ENCODE measurements at regions not wholly inside any gene's neighbourhood (a gene's known extent, or its start where the extent isn't known, plus 50 kb on each side); places are given as distances from the start of the nearest gene placed in this dataset.

DNA sequence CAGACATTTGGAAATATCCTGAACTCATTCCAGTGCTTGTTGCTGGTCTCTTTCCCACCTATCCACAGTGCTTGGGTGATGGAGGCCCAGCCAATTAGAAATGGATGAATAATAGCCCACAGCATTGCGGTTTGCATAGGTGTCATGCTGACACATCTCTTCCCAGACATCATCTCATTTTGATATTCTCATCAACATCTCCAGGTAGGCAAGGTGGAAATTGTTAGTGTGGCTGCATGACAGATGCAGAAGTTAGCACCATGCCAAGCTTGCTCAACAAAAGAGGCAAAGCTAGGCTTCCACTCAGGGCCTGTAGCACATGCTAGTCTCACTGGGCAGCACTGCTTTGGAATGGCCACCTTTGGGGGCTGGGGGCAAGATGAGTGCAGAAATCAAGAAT lies 1118.9 kb downstream of the VRK1 start:
- no peak for DNase-seq

DNA sequence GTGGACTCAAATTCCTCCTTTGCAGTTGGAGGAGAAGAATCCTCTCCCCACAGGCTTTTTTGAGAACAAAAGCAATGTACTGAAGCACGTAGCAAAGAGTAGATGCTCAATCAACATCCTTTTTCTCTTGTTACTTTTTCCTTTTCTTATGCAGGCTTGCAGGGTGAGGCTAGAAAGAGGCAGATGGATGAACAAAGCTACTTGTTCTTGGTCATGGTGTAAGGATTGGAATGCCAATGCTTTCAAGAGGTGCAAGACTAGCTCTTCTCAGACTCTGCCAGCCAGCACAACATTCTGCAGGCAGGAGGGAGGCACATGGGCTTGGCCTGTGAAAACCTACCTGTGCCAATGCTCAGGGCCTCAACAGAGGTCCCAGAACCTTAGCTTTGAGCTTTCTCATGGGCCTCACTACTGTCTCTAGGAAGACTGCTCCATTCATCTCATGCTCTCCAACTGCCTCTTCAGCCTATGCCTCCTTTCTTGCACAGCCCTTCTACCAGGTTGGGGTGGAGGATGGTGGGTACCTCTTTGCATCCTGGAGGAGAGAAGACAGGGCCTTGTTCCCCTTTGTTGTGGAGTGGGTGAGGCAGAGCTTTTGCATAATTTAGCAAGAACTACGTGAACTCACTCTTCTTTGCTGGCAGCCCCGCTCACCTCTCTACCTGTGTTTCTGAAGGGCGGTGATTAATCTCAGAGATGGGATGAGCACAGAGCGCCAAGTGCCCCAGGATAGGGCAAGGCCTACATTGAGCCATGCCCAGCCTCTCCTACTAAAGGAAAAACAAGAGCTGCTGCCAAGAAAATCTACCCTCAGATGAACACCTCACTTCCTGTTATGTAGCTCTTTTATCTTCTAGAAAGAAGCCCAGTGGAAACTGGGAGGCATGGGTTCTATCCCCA lies 1119.7 kb downstream of the VRK1 start:
- no peak for DNase-seq

DNA sequence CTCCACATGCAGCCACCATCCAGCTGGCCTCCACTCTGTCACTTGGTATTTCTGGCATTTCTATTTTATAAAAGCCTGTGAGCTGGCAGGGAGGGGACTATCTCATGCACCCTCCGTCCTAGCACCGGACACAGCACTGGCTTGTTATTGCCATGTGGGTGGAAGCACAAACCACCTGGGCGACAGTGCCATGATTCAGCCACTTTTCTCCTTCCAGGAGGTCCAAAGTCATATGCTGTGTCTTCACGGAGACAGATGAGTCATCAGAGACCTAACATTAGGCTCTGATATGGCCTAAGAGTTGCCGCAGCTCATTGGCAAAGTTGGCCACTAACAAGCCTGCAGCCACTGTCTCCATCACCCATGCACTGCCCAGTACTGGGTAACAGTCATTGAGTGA lies 1123.0 kb downstream of the VRK1 start:
- no peak for DNase-seq

DNA sequence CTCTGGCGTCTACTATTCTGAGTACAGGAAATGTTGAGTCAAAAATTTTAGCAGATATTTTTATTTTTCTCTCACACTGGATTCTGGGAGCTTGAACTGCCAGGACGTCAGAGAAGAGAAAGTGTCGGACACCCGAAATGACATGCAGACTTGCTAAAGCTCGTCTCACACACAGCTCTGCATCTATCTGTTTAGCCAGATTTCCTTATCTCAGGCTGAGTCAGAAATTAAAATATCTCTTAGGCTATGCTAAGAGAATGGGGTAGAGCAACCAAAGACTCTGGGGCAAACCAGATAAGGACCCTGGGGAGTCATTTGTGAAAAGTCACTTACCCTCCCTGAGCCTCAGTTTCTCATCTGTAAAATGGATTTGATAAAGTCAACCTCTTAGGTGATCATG lies 1124.1 kb downstream of the VRK1 start:
- no peak for DNase-seq

DNA sequence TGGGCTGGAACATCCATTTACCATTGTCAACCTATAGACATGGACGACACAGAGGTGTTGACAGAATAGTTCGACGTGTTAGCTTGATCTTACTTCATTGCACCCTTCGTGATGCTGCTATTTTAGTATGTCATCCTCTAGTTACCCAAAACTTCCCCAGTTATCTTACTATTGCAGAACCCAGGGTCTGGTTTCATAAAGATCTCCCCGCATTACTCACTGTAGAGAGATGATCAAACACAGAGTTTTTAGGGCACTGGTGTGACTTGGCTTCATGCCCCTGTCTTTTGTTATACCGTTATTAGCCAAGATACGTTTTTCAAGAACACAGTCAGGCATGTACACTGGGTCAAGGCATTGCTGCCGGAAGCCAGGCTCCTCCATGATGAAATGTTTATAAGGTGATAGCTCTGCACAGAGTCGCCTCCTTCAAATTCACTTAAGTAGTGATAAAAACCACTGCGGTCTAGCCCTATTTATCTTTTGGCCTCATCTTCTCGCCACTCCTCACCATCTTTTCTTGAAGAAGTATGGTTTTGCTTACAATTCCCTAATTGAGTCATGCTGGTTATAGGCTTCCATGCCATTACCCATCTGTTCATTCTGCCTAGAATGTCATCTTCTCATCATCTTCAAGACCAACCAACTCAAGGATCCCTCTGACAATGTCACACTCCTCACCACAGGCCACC lies 1127.9 kb downstream of the VRK1 start:
- no peak for DNase-seq

DNA sequence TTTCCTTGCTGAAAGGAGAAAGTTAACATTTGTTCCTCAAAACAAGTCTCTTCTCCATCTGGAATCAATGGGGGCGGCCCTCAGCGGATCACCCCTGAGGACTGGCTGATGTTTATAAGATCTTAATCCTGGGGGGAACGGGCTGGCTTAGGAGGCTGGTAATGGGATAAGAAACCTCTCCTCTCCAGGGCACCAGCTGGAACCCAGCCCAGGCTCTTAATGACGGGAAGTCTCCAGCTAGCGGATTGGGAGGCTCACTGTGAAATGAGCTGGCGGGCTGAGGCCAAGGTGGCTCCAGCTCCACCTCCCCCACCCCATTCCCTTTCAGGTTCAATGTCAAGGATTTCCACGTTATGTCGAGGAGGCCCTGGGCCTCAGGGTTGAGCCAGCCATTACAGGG lies 1133.0 kb downstream of the VRK1 start:
- no peak for DNase-seq

DNA sequence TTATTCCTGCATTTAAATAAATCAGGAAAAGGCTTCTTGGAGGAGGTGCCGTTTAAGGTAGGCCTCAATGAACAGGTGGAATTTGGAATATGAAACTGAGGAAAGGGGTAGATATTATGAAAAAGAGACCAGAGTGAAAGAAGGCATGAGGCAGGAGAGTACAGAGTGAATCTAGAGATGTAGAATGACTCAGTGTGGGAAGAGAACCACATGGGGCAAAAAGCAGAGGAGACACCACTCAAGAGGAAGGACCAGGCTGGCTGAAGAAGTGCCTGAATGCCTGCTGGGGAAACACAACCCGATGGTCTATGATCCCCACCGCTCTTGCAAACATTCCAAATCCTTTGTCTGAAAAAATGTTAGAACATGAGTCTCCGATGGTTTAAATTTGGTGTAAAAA lies 1134.1 kb downstream of the VRK1 start:
- DNase-seq, result no peak

DNA sequence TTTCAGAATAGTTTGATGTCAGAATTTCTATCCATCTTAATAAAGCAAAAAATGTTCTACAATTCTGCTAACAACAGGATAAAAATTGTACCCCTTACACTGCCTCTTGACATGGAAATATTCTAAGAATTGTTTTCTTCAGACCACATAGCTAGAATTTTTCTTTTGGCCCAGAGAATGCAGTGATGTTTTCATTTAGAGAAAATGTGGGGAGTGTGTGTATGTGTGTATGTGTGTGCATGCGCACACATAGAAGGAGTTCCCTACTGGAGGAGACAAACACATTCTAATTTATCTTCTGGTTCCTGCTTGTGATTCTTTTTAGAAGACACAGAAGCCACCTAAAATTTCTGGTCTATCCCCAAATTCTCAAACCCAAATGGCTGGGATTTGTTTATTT lies 1145.7 kb downstream of the VRK1 start:
- peak; percentile 3 for DNase-seq

DNA sequence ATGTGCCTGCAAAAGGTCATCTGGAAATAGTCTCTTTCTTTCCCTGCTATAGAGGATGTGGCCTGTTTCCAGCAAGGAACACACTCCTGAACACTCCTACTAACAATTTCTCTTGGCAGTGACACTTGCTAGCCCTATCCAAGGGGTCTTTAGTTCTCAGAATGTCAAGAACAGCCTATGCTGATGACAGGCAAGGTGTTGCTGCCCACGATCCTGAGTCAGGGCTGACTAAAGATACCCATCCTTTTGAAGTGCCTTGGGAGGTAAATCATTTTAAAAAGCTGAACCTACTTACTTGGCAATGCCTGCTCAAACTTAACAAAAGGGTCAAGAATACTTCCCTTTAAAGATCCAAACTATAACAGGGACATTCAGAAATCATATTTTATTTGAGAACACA lies 1146.4 kb downstream of the VRK1 start:
- DNase-seq, result no peak

DNA sequence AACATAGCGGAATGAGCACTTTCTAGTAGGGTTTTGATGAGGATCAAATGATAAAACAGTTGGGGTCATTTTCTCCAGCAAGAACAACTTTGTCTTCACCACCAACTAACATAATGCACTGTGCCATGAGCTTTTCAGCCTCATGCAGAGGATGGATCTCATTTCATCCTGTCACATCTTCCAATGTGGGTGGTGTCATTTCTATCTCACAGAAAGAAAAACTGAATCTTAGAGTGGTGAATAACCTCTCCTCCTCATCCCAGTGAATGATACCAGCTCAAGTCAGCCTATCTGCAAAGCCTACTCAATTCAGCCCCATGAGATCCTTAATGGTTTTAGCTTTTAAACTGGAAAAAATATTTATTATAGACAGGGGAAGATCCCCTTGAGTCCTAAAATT lies 1147.2 kb downstream of the VRK1 start:
- DNase-seq, result no peak

DNA sequence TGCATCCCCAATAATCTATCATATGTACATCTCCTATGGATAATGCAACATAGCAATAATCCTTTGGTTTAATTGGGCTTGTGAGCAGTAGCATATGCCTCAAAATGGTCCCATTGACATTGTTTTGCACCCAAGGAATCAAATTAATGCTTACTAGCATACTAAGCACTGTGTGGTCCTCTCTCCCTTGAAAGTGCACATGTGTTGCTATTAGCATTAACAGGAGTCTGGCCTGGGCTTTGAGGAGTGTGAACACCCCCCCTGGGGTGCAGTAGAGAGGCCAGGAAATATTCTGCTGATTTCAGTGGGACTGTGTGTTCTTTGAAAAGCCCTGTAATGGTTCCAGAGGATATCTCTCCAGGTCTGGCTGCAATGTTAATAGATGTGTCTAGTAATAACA lies 1148.4 kb downstream of the VRK1 start:
- no peak for DNase-seq

DNA sequence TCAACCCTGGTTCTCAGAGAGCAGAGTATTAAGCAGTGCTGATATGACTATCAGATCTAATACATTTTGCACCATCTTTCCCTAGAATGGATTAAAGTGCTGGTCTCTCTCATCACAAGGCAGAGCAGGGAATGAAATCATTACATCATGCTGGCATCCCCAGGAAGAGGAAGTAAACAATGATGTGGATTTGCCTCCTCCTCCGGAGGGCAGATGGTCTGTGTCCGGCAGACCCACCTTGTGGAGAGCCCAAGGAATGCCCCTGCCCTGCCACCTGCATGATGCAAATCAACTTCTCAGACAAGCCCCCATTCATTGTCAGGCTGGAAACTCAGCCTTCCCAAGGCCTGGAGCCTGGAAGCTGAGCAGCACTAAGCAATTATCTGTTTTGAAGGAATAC lies 1149.1 kb downstream of the VRK1 start:
- DNase-seq, result no peak

DNA sequence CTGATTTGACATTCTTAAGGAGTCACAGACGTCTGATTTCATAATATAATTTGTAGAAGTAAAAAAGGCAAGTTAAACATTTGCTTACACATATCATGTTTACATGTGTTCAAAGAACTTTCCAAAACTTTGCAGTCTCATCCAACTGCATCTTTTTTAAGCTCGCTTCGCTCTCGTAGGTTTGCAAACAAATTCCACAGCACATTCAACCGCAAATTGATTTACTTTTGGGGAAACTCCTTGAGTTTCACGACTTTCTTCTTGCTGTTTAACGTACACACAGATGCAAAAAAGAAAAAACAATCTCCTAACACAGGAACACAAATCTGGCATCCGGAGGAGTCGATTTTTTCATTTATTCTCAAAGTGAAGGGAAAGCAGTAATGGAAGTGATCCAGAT lies 1149.5 kb downstream of the VRK1 start:
- no peak for DNase-seq

DNA sequence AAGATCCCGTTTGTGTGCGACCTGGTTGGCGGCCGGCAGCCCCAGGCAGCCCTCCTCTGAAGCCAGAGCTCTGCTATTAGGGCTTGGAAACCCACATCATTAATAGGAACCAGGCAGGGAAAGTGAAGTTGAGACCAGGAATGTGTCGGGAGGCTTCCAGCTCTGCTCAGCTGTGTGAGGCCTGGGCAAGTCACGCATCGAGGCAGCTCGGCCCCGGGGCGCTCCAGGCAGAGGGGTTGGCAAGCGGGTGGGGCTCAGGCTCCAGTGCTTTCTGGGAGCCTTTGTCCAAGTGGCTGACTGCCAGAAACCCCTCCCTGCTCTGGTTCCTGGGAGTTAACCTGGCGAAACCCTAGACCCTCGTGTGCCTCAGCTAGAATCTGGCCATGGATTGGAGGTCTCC lies 1151.7 kb downstream of the VRK1 start:
- no peak for DNase-seq

DNA sequence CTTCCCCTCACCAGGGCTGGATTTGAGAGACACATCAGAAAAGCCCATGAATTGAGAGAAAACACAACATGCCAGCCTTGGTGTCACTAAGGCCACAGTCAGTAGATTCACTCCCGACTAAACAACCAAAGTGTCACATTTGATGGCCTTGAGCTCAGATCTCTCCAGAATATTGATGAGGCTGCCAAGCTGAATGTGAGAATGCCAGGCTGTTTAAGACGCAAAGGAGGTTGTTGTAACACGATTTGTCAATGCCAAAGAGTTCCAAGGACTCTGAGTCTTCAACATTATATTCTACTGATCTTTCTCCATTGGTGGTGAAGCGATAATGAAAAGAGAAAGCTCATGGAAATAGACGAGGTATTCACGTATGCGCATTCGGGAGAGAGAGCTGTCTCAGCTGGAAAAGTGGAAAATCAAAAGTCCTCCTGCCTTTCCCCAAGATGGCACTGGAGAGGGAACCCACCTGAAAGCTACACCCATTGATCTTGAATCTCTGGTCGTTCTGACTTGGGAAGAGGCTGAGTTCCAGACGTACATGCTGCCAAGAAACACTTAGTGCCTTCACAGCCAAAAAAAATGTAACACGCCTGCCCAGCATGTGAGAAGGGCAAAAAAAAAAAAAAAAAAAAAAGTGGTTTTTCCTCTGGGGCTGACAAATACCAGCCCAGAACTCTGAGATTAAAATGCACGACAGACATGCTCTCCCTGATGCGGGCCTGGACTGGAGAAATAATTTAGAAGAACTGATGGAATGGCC lies 1159.6 kb downstream of the VRK1 start:
- DNase-seq, result no peak

DNA sequence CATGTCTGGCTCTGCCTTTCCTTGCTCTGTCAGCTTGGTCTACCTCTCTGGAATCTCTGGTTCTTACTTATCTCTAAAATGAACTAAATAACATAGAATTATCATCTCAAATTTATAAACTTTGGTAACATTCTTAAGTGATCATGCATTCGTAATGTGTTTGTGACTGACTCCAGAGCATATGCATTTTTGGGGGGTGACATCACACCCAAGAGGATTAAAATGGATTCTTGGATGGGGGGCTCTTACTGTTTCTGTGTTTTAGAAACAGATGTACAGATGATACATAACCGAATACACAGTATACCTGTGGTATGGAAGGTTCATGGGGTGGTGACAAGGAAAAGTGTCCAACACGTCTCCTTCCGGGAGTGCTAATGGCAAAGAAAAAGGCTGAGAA lies 1162.1 kb downstream of the VRK1 start:
- no peak for DNase-seq

DNA sequence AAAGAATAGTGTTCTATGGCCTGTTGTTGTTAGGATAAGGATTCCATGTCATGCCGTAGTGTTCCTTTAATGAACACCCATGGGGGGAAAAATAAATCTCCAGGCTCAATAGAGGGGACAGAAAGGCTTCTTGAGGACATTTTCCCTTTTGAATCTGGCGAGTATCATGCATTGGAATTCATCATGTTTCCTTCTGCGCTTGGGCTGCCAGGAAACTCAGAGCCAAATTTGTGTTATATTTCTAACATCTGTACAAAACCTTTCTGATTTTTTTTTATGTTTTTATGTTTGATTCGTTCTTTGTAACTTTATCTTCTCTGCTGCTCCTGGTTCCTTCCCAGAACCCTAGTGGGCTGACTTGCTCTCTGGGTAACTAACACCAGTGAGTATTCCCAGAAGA lies 1163.3 kb downstream of the VRK1 start:
- no peak for DNase-seq

DNA sequence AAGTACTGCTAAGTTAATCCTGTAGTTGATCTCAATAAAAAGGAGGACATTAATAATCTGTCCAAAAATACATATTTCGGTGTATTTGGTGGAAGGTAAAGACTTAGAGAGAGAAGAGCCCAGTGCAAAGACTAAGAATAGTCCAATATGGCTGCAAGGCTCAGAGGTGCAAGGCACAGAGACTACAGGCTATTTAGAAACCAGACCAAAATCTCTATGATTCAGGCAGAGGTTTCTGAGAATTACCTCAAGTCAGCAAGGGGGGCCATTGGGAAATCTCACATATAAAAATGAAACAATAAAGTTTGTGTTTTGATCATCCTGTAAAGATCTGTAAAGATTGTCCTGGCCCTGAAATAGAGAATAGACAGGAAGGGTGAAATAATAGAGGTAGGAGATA lies 1173.0 kb downstream of the VRK1 start:
- no peak for DNase-seq

DNA sequence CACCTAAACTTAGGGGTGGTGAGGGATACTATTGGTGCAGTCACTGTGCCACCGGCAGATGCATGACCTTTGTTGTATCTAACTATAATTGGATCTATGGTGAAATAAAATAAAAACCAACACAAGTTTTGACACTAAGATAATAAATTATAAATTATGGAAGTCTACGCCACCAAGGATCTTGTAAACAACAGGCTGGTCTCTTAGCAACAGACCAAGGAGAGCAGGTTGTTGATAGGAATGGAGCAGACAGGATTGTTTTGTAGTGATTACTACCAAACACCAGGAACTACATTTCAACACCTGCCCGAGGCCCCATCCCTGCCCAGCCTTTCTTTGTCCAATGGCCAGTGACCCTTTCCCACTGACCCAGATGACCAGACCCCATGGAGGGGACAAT lies 1178.0 kb downstream of the VRK1 start:
- no peak for DNase-seq

DNA sequence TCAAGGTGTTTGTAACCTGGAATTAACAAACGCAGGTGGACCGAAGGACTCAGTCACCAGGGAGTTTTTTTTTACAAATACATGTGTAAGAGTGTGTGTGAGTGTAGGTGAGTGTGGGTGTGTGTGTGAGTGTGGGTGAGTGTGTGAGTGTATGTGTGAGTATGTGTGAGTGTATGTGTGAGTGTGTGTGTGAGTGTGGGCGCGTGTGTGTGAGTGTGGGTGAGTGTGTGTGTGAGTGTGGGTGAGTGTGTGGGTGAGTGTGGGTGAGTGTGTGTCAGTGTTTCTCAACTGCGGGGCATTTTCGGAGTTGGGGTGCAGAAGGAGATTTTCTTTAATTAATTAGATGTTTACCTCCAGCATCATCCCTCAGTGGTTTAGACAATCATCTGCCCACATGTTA lies 1178.8 kb downstream of the VRK1 start:
- DNase-seq, result no peak

DNA sequence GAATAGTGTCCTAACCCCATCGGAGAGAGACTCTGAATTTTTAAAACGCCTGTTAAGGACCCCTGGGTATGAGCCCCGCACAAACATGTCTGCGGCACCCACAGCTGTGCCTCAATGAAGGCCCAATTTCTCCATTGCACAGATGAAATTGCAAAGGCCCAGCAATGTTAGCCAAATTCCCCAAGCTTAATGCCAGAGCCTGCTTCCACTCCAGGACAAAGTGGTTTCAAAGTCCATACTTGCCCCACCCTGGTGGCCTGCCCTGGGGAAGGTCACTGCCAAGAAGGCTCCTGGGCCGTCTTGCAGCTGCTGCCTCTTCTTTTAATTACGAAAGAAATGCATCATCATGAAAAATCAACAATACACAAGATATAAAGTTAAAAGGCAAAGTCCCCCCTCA lies 1179.7 kb downstream of the VRK1 start:
- no peak for DNase-seq

DNA sequence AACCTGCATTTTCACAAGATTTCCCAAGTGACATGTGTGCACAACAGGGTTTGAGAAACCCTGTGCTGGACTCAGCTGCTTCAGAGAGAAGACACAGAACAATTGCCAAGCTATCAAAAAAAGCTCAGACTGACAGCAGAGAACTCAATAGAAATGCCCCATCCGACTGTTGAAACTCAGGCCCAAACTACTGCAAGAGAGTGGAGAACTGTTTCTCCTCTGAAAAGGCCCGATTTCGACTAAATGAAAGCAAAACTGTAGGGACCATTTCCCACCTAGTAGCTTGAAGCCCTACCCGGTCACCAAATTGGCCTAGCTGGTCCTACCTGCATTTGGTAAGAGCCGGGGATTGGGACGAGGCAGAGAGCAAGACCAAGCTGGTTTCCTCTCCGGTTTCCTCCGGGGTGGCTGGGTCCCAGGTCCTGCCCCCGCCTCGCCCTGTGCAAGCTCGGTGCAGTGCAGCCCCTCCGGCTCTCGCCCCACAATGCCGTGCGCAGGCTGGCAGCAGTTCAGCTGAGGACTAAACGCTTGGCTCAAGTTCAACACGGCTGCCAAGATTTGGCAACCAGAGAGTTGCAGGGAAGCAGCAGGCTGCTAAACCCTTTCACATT lies 1180.6 kb downstream of the VRK1 start:
- DNase-seq, result peak; percentile 47

DNA sequence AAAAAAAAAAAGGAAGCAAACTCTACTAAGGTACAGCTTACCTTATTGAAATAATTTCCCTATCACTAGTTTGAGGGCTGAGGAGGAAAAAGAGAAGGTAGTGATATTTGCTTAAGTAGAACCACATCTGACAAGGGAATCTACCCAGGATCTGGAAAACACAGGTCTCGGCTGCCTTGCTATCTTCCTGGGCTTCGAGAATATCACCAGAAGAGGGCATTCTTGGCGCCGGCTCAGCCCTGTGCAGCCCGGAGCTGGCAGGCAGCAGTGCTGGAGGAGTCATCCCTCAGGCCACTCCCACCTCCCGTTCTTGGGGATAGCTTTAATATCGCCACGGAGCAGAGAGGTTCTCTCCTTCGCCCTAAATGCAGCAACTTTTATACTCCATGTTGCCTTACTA lies 1181.2 kb downstream of the VRK1 start:
- peak; percentile 75 for DNase-seq

Measured in fibroblast of upper back skin (primary cell).